GM23338 (cell line): ENCODE measurements at regions not wholly inside any gene's neighbourhood (a gene's known extent, or its start where the extent isn't known, plus 50 kb on each side); places are given as distances from the start of the nearest gene placed in this dataset.

Experiments used
- CREB1 ChIP-seq: fragments of 250-450 bp; sonication (Bioruptor Pico); IDR thresholded peaks from 2 replicates; pipeline ENCODE4 v1.5.0; 2020; ENCODE audit warnings: low read depth, mild to moderate bottlenecking, moderate library complexity
- CTCF ChIP-seq, 2 experiments: fragments of 200-600 bp in 1 of 2; sonication (generic) in 1 of 2; conservative IDR thresholded peaks; 2 replicates each; pipeline versions ENCODE4 v1.5.1 to v1.6.1; 2016 to 2017; ENCODE audit warnings: antibody characterized with exemption in 2 of 2, low read depth in 2 of 2, mild to moderate bottlenecking in 2 of 2, moderate library complexity in 1 of 2
- ETS1 ChIP-seq: IDR thresholded peaks from 2 replicates; pipeline ENCODE4 v1.6.1; 2016; ENCODE audit warnings: antibody characterized with exemption
- EZH2 ChIP-seq: fragments of 200-600 bp; sonication (generic); IDR thresholded peaks from one replicate; pipeline ENCODE4 v1.8.0; 2017; ENCODE audit warnings: antibody characterized with exemption, mild to moderate bottlenecking, low read depth; ENCODE audit not compliant: unreplicated experiment
- EZH2phosphoT487 ChIP-seq: fragments of 200-600 bp; sonication (generic); IDR thresholded peaks from one replicate; pipeline ENCODE4 v1.8.1; 2018; ENCODE audit warnings: antibody characterized with exemption; ENCODE audit not compliant: unreplicated experiment
- JUNB ChIP-seq: IDR thresholded peaks from one replicate; pipeline ENCODE4 v1.6.1; 2016; ENCODE audit warnings: antibody characterized with exemption; ENCODE audit not compliant: unreplicated experiment
- NANOG ChIP-seq: IDR thresholded peaks from 2 replicates; pipeline ENCODE4 v1.6.1; 2016; ENCODE audit warnings: antibody characterized with exemption, borderline replicate concordance
- POLR2AphosphoS5 ChIP-seq: IDR thresholded peaks from 2 replicates; pipeline ENCODE4 v1.6.1; 2016; ENCODE audit warnings: antibody characterized with exemption, low read depth
- REST ChIP-seq: IDR thresholded peaks from one replicate; pipeline ENCODE4 v1.6.1; 2018; ENCODE audit warnings: antibody characterized with exemption; ENCODE audit not compliant: unreplicated experiment
- ZNF462 ChIP-seq: fragments of 250-450 bp; sonication (Bioruptor Pico); IDR thresholded peaks from 2 replicates; pipeline ENCODE4 v1.5.0; 2020; ENCODE audit warnings: mild to moderate bottlenecking, moderate library complexity

- TF ChIP-seq CTCF (conservative IDR thresholded peaks at IDR 0.05; ENCODE audit: low read depth in 2 of 2) (no peak), EZH2 (no peak), POLR2AphosphoS5 (no peak), CREB1 (CRISPR knock-in tag) (no peak), REST (no peak), ZNF462 (CRISPR knock-in tag) (no peak), NANOG (no peak), JUNB (no peak), EZH2phosphoT487 (no peak), ETS1 (no peak)
These were observed 274.9 kb upstream of the ZPLD1 start for GRCh38 chr3:102159810-102160451.
